WTC11 (cell line): ENCODE measurements at regions not wholly inside any gene's neighbourhood (a gene's known extent, or its start where the extent isn't known, plus 50 kb on each side); places are given as distances from the start of the nearest gene placed in this dataset.

Experiments
- CREB1 ChIP-seq: sonication (generic); formaldehyde crosslinking; IDR thresholded peaks from 2 replicates; pipeline ENCODE4 v1.8.0; 2023; ENCODE audit warnings: mild to moderate bottlenecking, missing genetic modification reagents
- IRF1 ChIP-seq: sonication (generic); formaldehyde crosslinking; IDR thresholded peaks from 2 replicates; pipeline ENCODE4 v1.8.0; 2023; ENCODE audit warnings: missing genetic modification reagents
- JUN ChIP-seq: sonication (generic); formaldehyde crosslinking; IDR thresholded peaks from 2 replicates; pipeline ENCODE4 v1.8.0; 2023; ENCODE audit warnings: mild to moderate bottlenecking, missing genetic modification reagents
- KAT7 ChIP-seq: sonication (generic); formaldehyde crosslinking; IDR thresholded peaks from 2 replicates; pipeline ENCODE4 v1.8.1; 2023; ENCODE audit warnings: missing genetic modification reagents, mild to moderate bottlenecking, borderline replicate concordance
- MAX ChIP-seq: sonication (generic); formaldehyde crosslinking; IDR thresholded peaks from 2 replicates; pipeline ENCODE4 v1.8.0; 2022; ENCODE audit warnings: mild to moderate bottlenecking, missing genetic modification reagents
- MXD4 ChIP-seq: fragments of 250-450 bp; sonication (Bioruptor Pico); IDR thresholded peaks from 2 replicates; pipeline ENCODE4 v1.8.0; 2021; ENCODE audit warnings: mild to moderate bottlenecking, moderate library complexity, borderline replicate concordance
- NR2C2 ChIP-seq: sonication (generic); formaldehyde crosslinking; IDR thresholded peaks from 2 replicates; pipeline ENCODE4 v1.8.0; 2022; ENCODE audit warnings: mild to moderate bottlenecking, missing genetic modification reagents
- PRDM15 ChIP-seq: sonication (generic); formaldehyde crosslinking; IDR thresholded peaks from 2 replicates; pipeline ENCODE4 v1.8.0; 2022; ENCODE audit warnings: missing genetic modification reagents
- TP53 ChIP-seq: sonication (generic); formaldehyde crosslinking; IDR thresholded peaks from 2 replicates; pipeline ENCODE4 v1.8.1; 2023; ENCODE audit warnings: mild to moderate bottlenecking, missing genetic modification reagents
- ZNF121 ChIP-seq: sonication (generic); formaldehyde crosslinking; IDR thresholded peaks from 2 replicates; pipeline ENCODE4 v1.8.0; 2023; ENCODE audit warnings: missing genetic modification reagents
- TF ChIP-seq, protein P1 (sequence below): fragments of 200-600 bp; IDR thresholded peaks from 2 replicates; pipeline ENCODE4 v1.8.0; 2022; ENCODE audit warnings: antibody characterized with exemption
- TF ChIP-seq, protein P2 (sequence below): sonication (generic); formaldehyde crosslinking; IDR thresholded peaks from 2 replicates; pipeline ENCODE4 v1.8.1; 2023; ENCODE audit warnings: mild to moderate bottlenecking, moderate library complexity, missing genetic modification reagents
- TF ChIP-seq, protein P3 (sequence below): fragments of 250-450 bp; sonication (Bioruptor Pico); IDR thresholded peaks from 2 replicates; pipeline ENCODE4 v2.1.2; 2022; ENCODE audit warnings: mild to moderate bottlenecking, moderate library complexity

DNA sequence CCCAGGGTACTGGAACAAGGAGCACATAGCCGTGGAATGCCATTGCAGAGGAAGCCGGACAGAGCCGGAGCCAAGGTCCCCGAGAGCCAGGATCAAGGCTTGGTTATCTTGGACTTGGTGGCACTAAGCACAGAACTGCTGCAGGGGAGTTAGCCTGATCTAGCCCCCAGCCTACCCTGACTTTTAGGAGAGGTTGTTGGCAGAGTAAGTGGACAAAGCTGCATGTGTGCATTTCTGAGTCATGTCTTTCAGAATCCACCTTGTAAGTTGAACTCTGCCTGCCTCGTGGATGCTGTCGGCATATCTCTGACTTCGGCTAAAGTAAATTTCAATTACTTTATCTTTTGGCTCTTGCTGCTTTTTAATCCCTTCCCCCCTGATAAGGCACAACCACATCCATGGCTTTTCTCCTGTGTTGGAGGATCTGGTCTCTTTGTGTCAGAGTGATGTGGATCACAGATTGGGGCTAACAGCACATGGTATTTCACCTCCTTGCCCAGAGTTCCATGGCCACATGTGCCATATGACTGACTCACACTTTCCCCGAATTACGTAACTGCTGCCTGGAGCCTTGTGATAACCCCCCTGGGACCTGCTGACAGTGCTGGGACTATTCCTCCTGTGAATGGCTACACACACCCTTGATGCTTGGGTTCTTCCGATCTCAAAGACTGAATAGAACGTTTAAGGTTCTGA, 240.3 kb downstream of the EMP1 start:
- TF ChIP-seq, protein P1, sequence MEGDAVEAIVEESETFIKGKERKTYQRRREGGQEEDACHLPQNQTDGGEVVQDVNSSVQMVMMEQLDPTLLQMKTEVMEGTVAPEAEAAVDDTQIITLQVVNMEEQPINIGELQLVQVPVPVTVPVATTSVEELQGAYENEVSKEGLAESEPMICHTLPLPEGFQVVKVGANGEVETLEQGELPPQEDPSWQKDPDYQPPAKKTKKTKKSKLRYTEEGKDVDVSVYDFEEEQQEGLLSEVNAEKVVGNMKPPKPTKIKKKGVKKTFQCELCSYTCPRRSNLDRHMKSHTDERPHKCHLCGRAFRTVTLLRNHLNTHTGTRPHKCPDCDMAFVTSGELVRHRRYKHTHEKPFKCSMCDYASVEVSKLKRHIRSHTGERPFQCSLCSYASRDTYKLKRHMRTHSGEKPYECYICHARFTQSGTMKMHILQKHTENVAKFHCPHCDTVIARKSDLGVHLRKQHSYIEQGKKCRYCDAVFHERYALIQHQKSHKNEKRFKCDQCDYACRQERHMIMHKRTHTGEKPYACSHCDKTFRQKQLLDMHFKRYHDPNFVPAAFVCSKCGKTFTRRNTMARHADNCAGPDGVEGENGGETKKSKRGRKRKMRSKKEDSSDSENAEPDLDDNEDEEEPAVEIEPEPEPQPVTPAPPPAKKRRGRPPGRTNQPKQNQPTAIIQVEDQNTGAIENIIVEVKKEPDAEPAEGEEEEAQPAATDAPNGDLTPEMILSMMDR = no peak
- TF ChIP-seq IRF1 (CRISPR knock-in tag) = no peak
- TF ChIP-seq MAX (CRISPR knock-in tag) = no peak
- no peak for TF ChIP-seq TP53 (CRISPR knock-in tag)
- TF ChIP-seq MXD4 (CRISPR knock-in tag) = no peak
- TF ChIP-seq JUN (CRISPR knock-in tag) = no peak
- no peak for TF ChIP-seq PRDM15 (CRISPR knock-in tag)
- TF ChIP-seq ZNF121 = no peak
- TF ChIP-seq KAT7 (CRISPR knock-in tag) = no peak
- TF ChIP-seq, protein P2, sequence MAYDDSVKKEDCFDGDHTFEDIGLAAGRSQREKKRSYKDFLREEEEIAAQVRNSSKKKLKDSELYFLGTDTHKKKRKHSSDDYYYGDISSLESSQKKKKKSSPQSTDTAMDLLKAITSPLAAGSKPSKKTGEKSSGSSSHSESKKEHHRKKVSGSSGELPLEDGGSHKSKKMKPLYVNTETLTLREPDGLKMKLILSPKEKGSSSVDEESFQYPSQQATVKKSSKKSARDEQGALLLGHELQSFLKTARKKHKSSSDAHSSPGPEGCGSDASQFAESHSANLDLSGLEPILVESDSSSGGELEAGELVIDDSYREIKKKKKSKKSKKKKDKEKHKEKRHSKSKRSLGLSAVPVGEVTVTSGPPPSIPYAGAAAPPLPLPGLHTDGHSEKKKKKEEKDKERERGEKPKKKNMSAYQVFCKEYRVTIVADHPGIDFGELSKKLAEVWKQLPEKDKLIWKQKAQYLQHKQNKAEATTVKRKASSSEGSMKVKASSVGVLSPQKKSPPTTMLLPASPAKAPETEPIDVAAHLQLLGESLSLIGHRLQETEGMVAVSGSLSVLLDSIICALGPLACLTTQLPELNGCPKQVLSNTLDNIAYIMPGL (CRISPR knock-in tag) = no peak
- TF ChIP-seq, protein P3, sequence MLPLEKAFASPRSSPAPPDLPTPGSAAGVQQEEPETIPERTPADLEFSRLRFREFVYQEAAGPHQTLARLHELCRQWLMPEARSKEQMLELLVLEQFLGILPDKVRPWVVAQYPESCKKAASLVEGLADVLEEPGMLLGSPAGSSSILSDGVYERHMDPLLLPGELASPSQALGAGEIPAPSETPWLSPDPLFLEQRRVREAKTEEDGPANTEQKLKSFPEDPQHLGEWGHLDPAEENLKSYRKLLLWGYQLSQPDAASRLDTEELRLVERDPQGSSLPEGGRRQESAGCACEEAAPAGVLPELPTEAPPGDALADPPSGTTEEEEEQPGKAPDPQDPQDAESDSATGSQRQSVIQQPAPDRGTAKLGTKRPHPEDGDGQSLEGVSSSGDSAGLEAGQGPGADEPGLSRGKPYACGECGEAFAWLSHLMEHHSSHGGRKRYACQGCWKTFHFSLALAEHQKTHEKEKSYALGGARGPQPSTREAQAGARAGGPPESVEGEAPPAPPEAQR (CRISPR knock-in tag) = no peak
- no peak for TF ChIP-seq NR2C2 (CRISPR knock-in tag)
- TF ChIP-seq CREB1 = no peak
